ENCODE measurements at regions not wholly inside any gene's neighbourhood (a gene's known extent, or its start where the extent isn't known, plus 50 kb on each side); places are given as distances from the start of the nearest gene placed in this dataset.

DNA sequence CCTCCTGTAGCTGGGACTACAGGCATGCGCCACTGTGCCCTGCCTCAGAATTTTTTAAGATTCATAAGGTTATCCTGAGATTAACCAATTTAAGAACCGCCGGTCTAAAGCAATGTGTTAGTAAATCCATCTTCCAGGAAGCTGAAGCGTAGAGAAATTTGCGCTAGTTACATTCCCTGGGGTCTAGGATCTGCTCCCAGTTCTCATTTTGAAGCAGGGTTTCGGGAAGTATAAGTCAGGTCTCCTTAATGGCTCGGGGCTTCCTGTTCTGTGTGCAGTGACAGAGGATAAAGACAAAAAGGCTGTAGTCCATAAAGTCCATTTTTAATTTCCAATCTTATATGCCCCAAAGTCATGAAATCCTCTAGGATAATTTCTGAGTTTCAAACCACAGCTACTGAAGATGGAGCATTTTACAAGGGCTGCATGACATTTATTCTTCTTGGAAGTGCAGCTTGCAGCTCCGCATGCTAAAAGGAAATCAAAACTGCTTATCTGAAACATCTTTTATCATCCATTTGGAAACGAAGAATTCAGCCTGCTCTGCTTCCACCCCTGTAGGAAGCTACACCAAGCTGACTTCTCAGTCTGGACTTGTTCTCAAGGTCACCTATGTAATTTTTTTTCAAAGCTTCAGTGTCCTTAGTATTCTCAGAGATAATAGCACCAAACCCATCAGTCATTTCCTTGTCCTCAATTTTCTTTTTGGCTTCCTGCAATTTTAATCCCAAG is 326.1 kb downstream of the PRL start:
- TF ChIP-seq, protein P1, sequence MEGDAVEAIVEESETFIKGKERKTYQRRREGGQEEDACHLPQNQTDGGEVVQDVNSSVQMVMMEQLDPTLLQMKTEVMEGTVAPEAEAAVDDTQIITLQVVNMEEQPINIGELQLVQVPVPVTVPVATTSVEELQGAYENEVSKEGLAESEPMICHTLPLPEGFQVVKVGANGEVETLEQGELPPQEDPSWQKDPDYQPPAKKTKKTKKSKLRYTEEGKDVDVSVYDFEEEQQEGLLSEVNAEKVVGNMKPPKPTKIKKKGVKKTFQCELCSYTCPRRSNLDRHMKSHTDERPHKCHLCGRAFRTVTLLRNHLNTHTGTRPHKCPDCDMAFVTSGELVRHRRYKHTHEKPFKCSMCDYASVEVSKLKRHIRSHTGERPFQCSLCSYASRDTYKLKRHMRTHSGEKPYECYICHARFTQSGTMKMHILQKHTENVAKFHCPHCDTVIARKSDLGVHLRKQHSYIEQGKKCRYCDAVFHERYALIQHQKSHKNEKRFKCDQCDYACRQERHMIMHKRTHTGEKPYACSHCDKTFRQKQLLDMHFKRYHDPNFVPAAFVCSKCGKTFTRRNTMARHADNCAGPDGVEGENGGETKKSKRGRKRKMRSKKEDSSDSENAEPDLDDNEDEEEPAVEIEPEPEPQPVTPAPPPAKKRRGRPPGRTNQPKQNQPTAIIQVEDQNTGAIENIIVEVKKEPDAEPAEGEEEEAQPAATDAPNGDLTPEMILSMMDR (conservative IDR thresholded peaks at IDR 0.05; ENCODE audit: low read length) = no peak
- TF ChIP-seq EZH2phosphoT487 (IDR thresholded peaks at IDR 0.05; ENCODE audit: borderline replicate concordance) = no peak

Data from Loucy (cell line).